GM12878 (cell line): ENCODE measurements at regions not wholly inside any gene's neighbourhood (a gene's known extent, or its start where the extent isn't known, plus 50 kb on each side); places are given as distances from the start of the nearest gene placed in this dataset.

Experiments
- ATAC-seq: fragments of 200-7000 bp; cut with Tn5 transposase; 3 replicates; pipeline ENCODE4 v1.9.1; 2020; ENCODE audit warnings: mild to moderate bottlenecking, moderate library complexity
- BruUV-seq: library from RNA; stranded (reverse); fragments of 400-500 nt; replicated peaks from 2 replicates; lab custom pipeline; 2021; lab: Mats Ljungman, UMichigan
- CTCF ChIA-PET: fragments of 300-600 bp; sonication (Branson Sonifier 250); formaldehyde crosslinking; extraction: SDS; loops from one replicate; lab custom pipeline; 2021; ENCODE audit warnings: inconsistent platforms; lab: Yijun Ruan, JAX
- POLR2A ChIA-PET: fragments of 350-600 bp; formaldehyde crosslinking; extraction: SDS; loops from one replicate; lab custom pipeline; 2021; ENCODE audit warnings: inconsistent platforms; lab: Charles Lee
- RAD21 ChIA-PET: fragments of 300-600 bp; sonication (Branson Sonifier 250); formaldehyde crosslinking; loops from one replicate; lab custom pipeline; 2023; ENCODE audit warnings: antibody characterized with exemption; ENCODE audit not compliant: unreplicated experiment; lab: Charles Lee
- SMC1A ChIA-PET: fragments of 300-600 bp; sonication (Branson Sonifier 250); formaldehyde crosslinking; loops from one replicate; lab custom pipeline; 2023; ENCODE audit not compliant: unreplicated experiment, uncharacterized antibody; lab: Charles Lee
- DNase-seq: peaks from one replicate; pipeline ENCODE4 v3.0.0-alpha.2; 2011; ENCODE audit warnings: low read depth, low spot score
- FAIRE-seq: peaks from 3 replicates; lab custom pipeline; 2011; peaks lifted over from hg19 to GRCh38; lab: Jason Lieb, UNC
- H2AFZ ChIP-seq: 2 replicates; pipeline ENCODE4 v1.6.0; 2011; ENCODE audit warnings: low read depth, low read length, control low read depth; ENCODE audit not compliant: control insufficient read depth
- H3K27ac ChIP-seq: 2 replicates; pipeline ENCODE4 v1.5.1; 2011; ENCODE audit warnings: control low read depth; ENCODE audit not compliant: control insufficient read depth, insufficient read depth
- H3K27me3 ChIP-seq, 2 experiments: replicated peaks in 1 of 2; 2 replicates each; pipeline versions ENCODE4 v1.6.0 to v1.6.1; 2011; ENCODE audit warnings: low read length in 1 of 2; ENCODE audit not compliant: control insufficient read depth in 2 of 2, insufficient read depth in 2 of 2
- H3K36me3 ChIP-seq, 2 experiments: 2 replicates each; pipeline ENCODE4 v1.5.1; 2011; ENCODE audit warnings: low read length in 1 of 2; ENCODE audit not compliant: control insufficient read depth in 2 of 2, insufficient read depth in 2 of 2
- H3K4me1 ChIP-seq: 2 replicates; pipeline ENCODE4 v1.6.1; 2011; ENCODE audit warnings: mild to moderate bottlenecking, low read length, moderate library complexity, mixed read lengths; ENCODE audit not compliant: control insufficient read depth, insufficient read depth
- H3K4me2 ChIP-seq: 2 replicates; pipeline ENCODE4 v1.6.0; 2011; ENCODE audit warnings: control low read depth; ENCODE audit not compliant: control insufficient read depth, insufficient read depth
- H3K4me3 ChIP-seq: fragments of 200-600 bp; sonication (generic); 2 replicates; pipeline ENCODE4 v1.5.1; 2016
- H3K79me2 ChIP-seq: 2 replicates; pipeline ENCODE4 v1.6.0; 2011; ENCODE audit warnings: low read length; ENCODE audit not compliant: control insufficient read depth, insufficient read depth
- H3K9ac ChIP-seq: 2 replicates; pipeline ENCODE4 v1.8.0; 2011; ENCODE audit warnings: low read length, control low read depth, mixed read lengths; ENCODE audit not compliant: control insufficient read depth, insufficient read depth
- H3K9me3 ChIP-seq: replicated peaks from 3 replicates; pipeline ENCODE4 v1.5.1; 2011; ENCODE audit warnings: mild to moderate bottlenecking, low read length; ENCODE audit not compliant: control insufficient read depth, insufficient read depth
- H4K20me1 ChIP-seq: 2 replicates; pipeline ENCODE4 v1.6.0; 2011; ENCODE audit not compliant: control insufficient read depth, insufficient read depth
- E2F4 ChIP-seq: IDR thresholded peaks from 2 replicates; pipeline ENCODE4 v1.6.1; 2012; ENCODE audit warnings: low read depth, low read length, improper control_type of control experiment
- KDM1A ChIP-seq: fragments of 200-600 bp; sonication (generic); IDR thresholded peaks from 2 replicates; pipeline ENCODE4 v1.6.1; 2016; ENCODE audit warnings: borderline replicate concordance
- NKRF ChIP-seq: fragments of 450-650 bp; conservative IDR thresholded peaks from 2 replicates; pipeline ENCODE4 v1.6.1; 2017; ENCODE audit warnings: mild to moderate bottlenecking, moderate library complexity
- PKNOX1 ChIP-seq: fragments of 450-650 bp; IDR thresholded peaks from 2 replicates; pipeline ENCODE4 v1.6.1; 2016; ENCODE audit warnings: mild to moderate bottlenecking
- POLR2AphosphoS2 ChIP-seq: IDR thresholded peaks from 2 replicates; pipeline ENCODE4 v1.6.1; 2011; ENCODE audit warnings: low read depth, mild to moderate bottlenecking, low read length, improper control_type of control experiment, moderate library complexity
- SIN3A ChIP-seq: IDR thresholded peaks from 2 replicates; pipeline ENCODE4 v1.6.1; 2012; ENCODE audit warnings: low read depth, low read length, improper control_type of control experiment
- SMARCA5 ChIP-seq: fragments of 450-650 bp; IDR thresholded peaks from 2 replicates; pipeline ENCODE4 v1.6.1; 2017; ENCODE audit warnings: mild to moderate bottlenecking
- SREBF1 ChIP-seq: IDR thresholded peaks from 2 replicates; pipeline ENCODE4 v1.6.1; 2012; ENCODE audit warnings: mild to moderate bottlenecking, low read length
- TCF7 ChIP-seq: IDR thresholded peaks from 2 replicates; pipeline ENCODE4 v1.6.1; 2014; ENCODE audit warnings: antibody characterized with exemption, borderline replicate concordance
- WGBS: methylation state at CpG from one replicate; pipeline ENCODE4 v1.1.6; 2016; ENCODE audit warnings: low lambda C conversion rate; ENCODE audit not compliant: insufficient replicate concordance, insufficient coverage; ENCODE audit errors: missing lambda C conversion rate; 5-methylcytosine and 5-hydroxymethylcytosine counted together
- in situ Hi-C: fragments of 300-500 bp; cut with MboI; formaldehyde crosslinking; loops from 9 replicates; pipeline ENCODE4 v1.14.3; 2018; ENCODE audit warnings: mixed read lengths
- intact Hi-C: fragments of 100-400 bp; cut with micrococcal nuclease; formaldehyde crosslinking; loops from one replicate; pipeline ENCODE4 v1.14.2; 2022; ENCODE audit not compliant: unreplicated experiment

- Histone ChIP-seq H3K27me3 (no peaks in the 10 kb centered on the region), H3K4me1 (no peaks in the 10 kb centered on the region), H3K9ac (no peak overlapping the region), H3K9me3 (no peaks in the 10 kb centered on the region), H4K20me1 (no peaks in the 10 kb centered on the region), H2AFZ (no peak overlapping the region), H3K79me2 (no peaks in the 10 kb centered on the region), H3K4me3 (no peak overlapping the region), H3K36me3 (no peaks in the 10 kb centered on the region), H3K27ac (no peak overlapping the region), H3K4me2 (no peak overlapping the region)
- ChIA-PET RAD21 (no interaction called here), CTCF (no interaction called here), POLR2A (interaction anchor here (0.6 kb wide), 1 partner anchor 49 kb away, joined by 3 read pairs; no protein-coding TSS in a partner anchor), SMC1A (interaction anchor here (0.9 to 1.4 kb wide), 3 partner anchors 13 to 29 kb away, joined by 3 read pairs; no protein-coding TSS in a partner anchor)
- no peak for FAIRE-seq
- no TSS peak for BruUV-seq
- in situ Hi-C loops, result no loop called here
- no peak for ATAC-seq
- 4% methylated on average over 2 of the region's 2 CpGs for WGBS
- intact Hi-C loops, result no loop called here
- no peak for DNase-seq
- TF ChIP-seq SREBF1 (no peak), SMARCA5 (no peak), TCF7 (no peak)
Measured at GRCh38 chr6:22642254-22642653, 72.9 kb downstream of the HDGFL1 start.

- no peaks in the 10 kb centered on the region for H3K9me3 ChIP-seq
- DNase-seq, result no peak
- H3K9ac ChIP-seq, result no peak overlapping the region
- no peaks in the 10 kb centered on the region for H3K4me1 ChIP-seq
- 63% methylated on average over 10 of the region's 10 CpGs for WGBS
- in situ Hi-C loops (no loop called here), intact Hi-C loops (no loop called here)
- POLR2A ChIA-PET, result no interaction called here
- RAD21 ChIA-PET, result no interaction called here
- no peaks in the 10 kb centered on the region for H3K79me2 ChIP-seq
- SMC1A ChIA-PET, result no interaction called here
- FAIRE-seq, result no peak
- no peaks in the 10 kb centered on the region for H3K27me3 ChIP-seq
- H4K20me1 ChIP-seq, result no peaks in the 10 kb centered on the region
- H3K27ac ChIP-seq, result no peak overlapping the region
- no peak overlapping the region for H3K4me2 ChIP-seq
- no peak overlapping the region for H2AFZ ChIP-seq
- ATAC-seq, result no peak
- no peak overlapping the region for H3K4me3 ChIP-seq
- CTCF ChIA-PET, result no interaction called here
- no peaks in the 10 kb centered on the region for H3K36me3 ChIP-seq
- TF ChIP-seq TCF7 (no peak), NKRF (no peak), KDM1A (no peak), PKNOX1 (no peak), SIN3A (no peak), E2F4 (no peak), POLR2AphosphoS2 (no peak)
- BruUV-seq, result no TSS peak
Measured at GRCh38 chr6:22643780-22644179, 74.4 kb downstream of the HDGFL1 start.
